B cell (primary cell): ENCODE measurements at regions not wholly inside any gene's neighbourhood (a gene's known extent, or its start where the extent isn't known, plus 50 kb on each side); places are given as distances from the start of the nearest gene placed in this dataset.

Source experiments
- ATAC-seq: fragments of 200-7000 bp; cut with Tn5 transposase; one replicate; pipeline ENCODE4 v1.10.0; 2021; ENCODE audit warnings: low read depth, mild to moderate bottlenecking, moderate number of reproducible peaks, moderate library complexity
- CTCF ChIA-PET: fragments of 350-600 bp; sonication (Branson Sonifier 250); formaldehyde crosslinking; loops from one replicate; lab custom pipeline; 2021; ENCODE audit warnings: antibody characterized with exemption, inconsistent platforms; lab: Charles Lee
- POLR2A ChIA-PET: fragments of 350-600 bp; sonication (Branson Sonifier 250); formaldehyde crosslinking; loops from one replicate; lab custom pipeline; 2021; ENCODE audit warnings: antibody characterized with exemption; lab: Charles Lee
- DNase-seq: peaks from one replicate; pipeline ENCODE4 v3.0.0; 2013
- H2AFZ ChIP-seq: 2 replicates; pipeline ENCODE4 v1.6.1; 2012; ENCODE audit warnings: mild to moderate bottlenecking, low read depth, low read length; ENCODE audit not compliant: insufficient read depth, poor library complexity, severe bottlenecking
- H3K27ac ChIP-seq, 2 donors: 1 replicate in 1 of 2; 2 replicates in 1 of 2; pipeline ENCODE4 v1.5.1; 2012 to 2013; ENCODE audit warnings: low read length in 2 of 2, mild to moderate bottlenecking in 2 of 2, moderate library complexity in 1 of 2
- H3K27me3 ChIP-seq, 4 experiments: fragments of 200-600 bp in 1 of 4; sonication (generic) in 1 of 4; replicated peaks in 1 of 4; 1 replicate in 2 of 4; 2 replicates in 2 of 4; pipeline versions ENCODE4 v1.6.1 to v1.7.0; 2013 to 2016; ENCODE audit warnings: low read length in 3 of 4, mild to moderate bottlenecking in 2 of 4, mixed read lengths in 1 of 4, moderate library complexity in 1 of 4; ENCODE audit not compliant: insufficient read depth in 4 of 4, control insufficient read depth in 3 of 4; ENCODE audit errors: control extremely low read depth in 1 of 4
- H3K36me3 ChIP-seq, 2 experiments: replicated peaks in 1 of 2; 1 replicate in 1 of 2; 2 replicates in 1 of 2; pipeline versions ENCODE4 v1.6.1 to v1.7.1; 2013; ENCODE audit warnings: low read length in 1 of 2; ENCODE audit not compliant: insufficient read depth in 2 of 2, control insufficient read depth in 1 of 2; ENCODE audit errors: control extremely low read depth in 1 of 2, extremely low read depth in 1 of 2
- H3K4me1 ChIP-seq, 2 donors: fragments of 200-600 bp in 1 of 2; sonication (generic) in 1 of 2; 1 replicate in 1 of 2; 2 replicates in 1 of 2; pipeline versions ENCODE4 v1.5.1 to v1.6.1; 2013 to 2017; ENCODE audit warnings: low read length in 2 of 2; ENCODE audit not compliant: control insufficient read depth in 2 of 2, insufficient read depth in 2 of 2
- H3K4me2 ChIP-seq: replicated peaks from 2 replicates; pipeline ENCODE3; 2012; ENCODE audit warnings: mild to moderate bottlenecking, low read depth, low read length; ENCODE audit not compliant: poor library complexity, severe bottlenecking
- H3K4me3 ChIP-seq, 5 experiments: fragments of 200-600 bp in 1 of 5; sonication (generic) in 1 of 5; 1 replicate in 3 of 5; 2 replicates in 2 of 5; pipeline versions ENCODE4 v1.5.1 to v1.7.0; 2011 to 2016; ENCODE audit warnings: low read length in 4 of 5, mild to moderate bottlenecking in 4 of 5, low read depth in 2 of 5, control low read depth in 1 of 5, moderate library complexity in 1 of 5; ENCODE audit not compliant: insufficient read depth in 1 of 5; ENCODE audit errors: control extremely low read depth in 1 of 5, extremely low read depth in 1 of 5
- H3K79me2 ChIP-seq: fragments of 200-600 bp; sonication (generic); one replicate; pipeline ENCODE4 v1.6.0; 2016; ENCODE audit warnings: low read length; ENCODE audit not compliant: control insufficient read depth, insufficient read depth
- H3K9ac ChIP-seq: fragments of 200-600 bp; sonication (generic); 2 replicates; pipeline ENCODE4 v1.6.1; 2017; ENCODE audit warnings: mild to moderate bottlenecking, low read length, moderate library complexity
- H3K9me3 ChIP-seq, 3 donors: one replicate each; pipeline versions ENCODE4 v1.6.1 to v1.7.1; 2013; ENCODE audit warnings: low read length in 2 of 3; ENCODE audit not compliant: control insufficient read depth in 2 of 3, insufficient read depth in 1 of 3; ENCODE audit errors: control extremely low read depth in 1 of 3
- H4K20me1 ChIP-seq: 2 replicates; pipeline ENCODE4 v1.6.0; 2012; ENCODE audit warnings: mild to moderate bottlenecking, low read length; ENCODE audit not compliant: insufficient read depth, control insufficient read depth, poor library complexity, severe bottlenecking
- H3K27ac Mint-ChIP-seq: one replicate; pipeline ENCODE4 v1.8.0; 2021; ENCODE audit warnings: mixed read lengths
- H3K27me3 Mint-ChIP-seq: one replicate; pipeline ENCODE4 v1.8.0; 2021; ENCODE audit warnings: mixed read lengths
- H3K4me1 Mint-ChIP-seq: one replicate; pipeline ENCODE4 v1.8.0; 2021; ENCODE audit warnings: mixed read lengths
- H3K4me3 Mint-ChIP-seq: one replicate; pipeline ENCODE4 v1.8.0; 2021; ENCODE audit warnings: mixed read lengths
- H3K9me3 Mint-ChIP-seq: one replicate; pipeline ENCODE4 v1.8.0; 2022; ENCODE audit warnings: mixed read lengths; ENCODE audit not compliant: insufficient read depth
- EZH2 ChIP-seq: IDR thresholded peaks from 2 replicates; pipeline ENCODE4 v1.6.1; 2012; ENCODE audit warnings: borderline replicate concordance, low read depth, mild to moderate bottlenecking, moderate library complexity, low read length; ENCODE audit not compliant: insufficient read depth, poor library complexity, severe bottlenecking
- WGBS: methylation state at CpG from one replicate; pipeline ENCODE4 v1.1.5; 2013; ENCODE audit warnings: missing lambda C conversion rate; ENCODE audit not compliant: insufficient coverage; 5-methylcytosine and 5-hydroxymethylcytosine counted together
- intact Hi-C: fragments of 100-400 bp; cut with micrococcal nuclease; formaldehyde crosslinking; loops from one replicate; pipeline ENCODE4 v1.10.0; 2022
- TF ChIP-seq, protein P1 (sequence below): fragments of 200-600 bp; IDR thresholded peaks from one replicate; pipeline ENCODE4 v1.8.0; 2022; ENCODE audit warnings: antibody characterized with exemption, mild to moderate bottlenecking

- Histone ChIP-seq H3K36me3 (no peaks in the 10 kb centered on the region), H3K27me3 (peaks cover 0 to 8% (median 5%) of the 10 kb centered on the region in 4 experiments), H3K4me2 (no peak overlapping the region), H3K4me1 (no peaks in the 10 kb centered on the region), H3K9me3 (no peaks in the 10 kb centered on the region), H2AFZ (no peak overlapping the region), H4K20me1 (no peaks in the 10 kb centered on the region), H3K9ac (no peak overlapping the region), H3K4me3 (no peak overlapping the region), H3K79me2 (no peaks in the 10 kb centered on the region), H3K27ac (no peak overlapping the region)
- ATAC-seq (no peak), DNase-seq (no peak)
- 80% methylated on average over 2 of the region's 2 CpGs for WGBS
- H3K27me3 Mint-ChIP-seq: peaks cover 31% of the 10 kb centered on the region
- ChIA-PET CTCF (interaction anchor here (0.8 to 0.9 kb wide), 2 partner anchors 108 to 1414 kb away, joined by 3 to 4 read pairs; no protein-coding TSS in a partner anchor), POLR2A (no interaction called here)
- TF ChIP-seq, protein P1, sequence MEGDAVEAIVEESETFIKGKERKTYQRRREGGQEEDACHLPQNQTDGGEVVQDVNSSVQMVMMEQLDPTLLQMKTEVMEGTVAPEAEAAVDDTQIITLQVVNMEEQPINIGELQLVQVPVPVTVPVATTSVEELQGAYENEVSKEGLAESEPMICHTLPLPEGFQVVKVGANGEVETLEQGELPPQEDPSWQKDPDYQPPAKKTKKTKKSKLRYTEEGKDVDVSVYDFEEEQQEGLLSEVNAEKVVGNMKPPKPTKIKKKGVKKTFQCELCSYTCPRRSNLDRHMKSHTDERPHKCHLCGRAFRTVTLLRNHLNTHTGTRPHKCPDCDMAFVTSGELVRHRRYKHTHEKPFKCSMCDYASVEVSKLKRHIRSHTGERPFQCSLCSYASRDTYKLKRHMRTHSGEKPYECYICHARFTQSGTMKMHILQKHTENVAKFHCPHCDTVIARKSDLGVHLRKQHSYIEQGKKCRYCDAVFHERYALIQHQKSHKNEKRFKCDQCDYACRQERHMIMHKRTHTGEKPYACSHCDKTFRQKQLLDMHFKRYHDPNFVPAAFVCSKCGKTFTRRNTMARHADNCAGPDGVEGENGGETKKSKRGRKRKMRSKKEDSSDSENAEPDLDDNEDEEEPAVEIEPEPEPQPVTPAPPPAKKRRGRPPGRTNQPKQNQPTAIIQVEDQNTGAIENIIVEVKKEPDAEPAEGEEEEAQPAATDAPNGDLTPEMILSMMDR: no peak
- no peak for TF ChIP-seq EZH2
- H3K27ac Mint-ChIP-seq: no peak overlapping the region
- no peaks in the 10 kb centered on the region for H3K9me3 Mint-ChIP-seq
- intact Hi-C loops: no loop called here
- no peak overlapping the region for H3K4me3 Mint-ChIP-seq
- no peaks in the 10 kb centered on the region for H3K4me1 Mint-ChIP-seq
These were observed 221.1 kb downstream of the C1D start for GRCh38 chr2:67841711-67842110.

- ChIA-PET POLR2A (no interaction called here), CTCF (interaction anchor here (0.9 kb wide), 1 partner anchor 1415 kb away, joined by 3 read pairs; no protein-coding TSS in a partner anchor)
- no peak overlapping the region for H3K9ac ChIP-seq
- ATAC-seq (no peak), DNase-seq (no peak)
- H3K4me1 ChIP-seq: no peaks in the 10 kb centered on the region
- no peaks in the 10 kb centered on the region for H3K36me3 ChIP-seq
- no peak for TF ChIP-seq EZH2
- TF ChIP-seq, protein P1: no peak
- no peaks in the 10 kb centered on the region for H3K4me1 Mint-ChIP-seq
- H3K27me3 ChIP-seq: peaks cover 0 to 8% (median 5%) of the 10 kb centered on the region in 4 experiments
- WGBS: 100% methylated on average over 6 of the region's 9 CpGs
- no peak overlapping the region for H3K27ac ChIP-seq
- H3K9me3 Mint-ChIP-seq: no peaks in the 10 kb centered on the region
- H3K9me3 ChIP-seq: no peaks in the 10 kb centered on the region
- peaks cover 31% of the 10 kb centered on the region for H3K27me3 Mint-ChIP-seq
- no peaks in the 10 kb centered on the region for H3K79me2 ChIP-seq
- H2AFZ ChIP-seq: no peak overlapping the region
- no peaks in the 10 kb centered on the region for H4K20me1 ChIP-seq
- no peak overlapping the region for H3K4me2 ChIP-seq
- no peak overlapping the region for H3K27ac Mint-ChIP-seq
- intact Hi-C loops: no loop called here
- no peak overlapping the region for H3K4me3 ChIP-seq
- H3K4me3 Mint-ChIP-seq: no peak overlapping the region
These were observed 220.3 kb downstream of the C1D start for GRCh38 chr2:67842375-67842959.
